NB4 (cell line): ENCODE measurements at regions not wholly inside any gene's neighbourhood (a gene's known extent, or its start where the extent isn't known, plus 50 kb on each side); places are given as distances from the start of the nearest gene placed in this dataset.

ENCODE experiments used
- MYC ChIP-seq: IDR thresholded peaks from 2 replicates; pipeline ENCODE4 v1.6.1; 2011; ENCODE audit warnings: low read depth, low read length
- POLR2A ChIP-seq: IDR thresholded peaks from 2 replicates; pipeline ENCODE4 v1.6.1; 2011; ENCODE audit warnings: mild to moderate bottlenecking; ENCODE audit not compliant: insufficient read length; ENCODE audit errors: extremely low read depth
- TF ChIP-seq, protein P1 (sequence below): IDR thresholded peaks from one replicate; pipeline ENCODE4 v1.5.1; 2012; ENCODE audit warnings: low read depth, low read length

DNA sequence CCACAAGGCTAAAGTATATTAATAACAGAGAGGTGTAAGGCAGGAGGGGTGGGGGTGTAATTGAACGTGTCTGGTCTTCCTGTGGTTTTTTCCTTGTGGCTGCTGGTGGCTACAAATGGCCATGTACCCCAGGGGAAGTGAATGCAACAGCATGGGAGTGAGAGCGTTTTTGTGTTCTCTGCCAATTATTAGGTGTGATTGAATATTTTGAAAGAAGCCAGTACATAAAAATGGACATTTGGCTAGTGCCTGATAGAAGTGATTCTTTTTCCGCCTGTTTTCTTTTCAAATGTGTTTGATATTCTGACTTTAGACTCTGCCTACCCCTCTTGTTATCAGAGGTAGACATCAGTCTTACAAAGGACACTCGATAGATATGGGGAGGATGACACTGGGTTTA lies 141.3 kb downstream of the PRL start:
- TF ChIP-seq, protein P1, sequence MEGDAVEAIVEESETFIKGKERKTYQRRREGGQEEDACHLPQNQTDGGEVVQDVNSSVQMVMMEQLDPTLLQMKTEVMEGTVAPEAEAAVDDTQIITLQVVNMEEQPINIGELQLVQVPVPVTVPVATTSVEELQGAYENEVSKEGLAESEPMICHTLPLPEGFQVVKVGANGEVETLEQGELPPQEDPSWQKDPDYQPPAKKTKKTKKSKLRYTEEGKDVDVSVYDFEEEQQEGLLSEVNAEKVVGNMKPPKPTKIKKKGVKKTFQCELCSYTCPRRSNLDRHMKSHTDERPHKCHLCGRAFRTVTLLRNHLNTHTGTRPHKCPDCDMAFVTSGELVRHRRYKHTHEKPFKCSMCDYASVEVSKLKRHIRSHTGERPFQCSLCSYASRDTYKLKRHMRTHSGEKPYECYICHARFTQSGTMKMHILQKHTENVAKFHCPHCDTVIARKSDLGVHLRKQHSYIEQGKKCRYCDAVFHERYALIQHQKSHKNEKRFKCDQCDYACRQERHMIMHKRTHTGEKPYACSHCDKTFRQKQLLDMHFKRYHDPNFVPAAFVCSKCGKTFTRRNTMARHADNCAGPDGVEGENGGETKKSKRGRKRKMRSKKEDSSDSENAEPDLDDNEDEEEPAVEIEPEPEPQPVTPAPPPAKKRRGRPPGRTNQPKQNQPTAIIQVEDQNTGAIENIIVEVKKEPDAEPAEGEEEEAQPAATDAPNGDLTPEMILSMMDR, result no peak
- TF ChIP-seq MYC, result no peak
- no peak for TF ChIP-seq POLR2A
